Cardiac fibroblast (primary cell): ENCODE measurements at regions not wholly inside any gene's neighbourhood (a gene's known extent, or its start where the extent isn't known, plus 50 kb on each side); places are given as distances from the start of the nearest gene placed in this dataset.

ENCODE experiments used
- DNase-seq, 2 donors: peaks; one replicate each; pipeline versions ENCODE4 v3.0.0 to v3.0.0-alpha.2; 2010; ENCODE audit warnings: low read depth in 2 of 2
- H3K4me3 ChIP-seq, 2 donors: replicated peaks in 1 of 2; 1 replicate in 1 of 2; 2 replicates in 1 of 2; pipeline ENCODE4 v1.5.1; 2011; ENCODE audit warnings: low read depth in 2 of 2, low read length in 2 of 2, mild to moderate bottlenecking in 2 of 2, moderate library complexity in 1 of 2
- TF ChIP-seq, protein P1 (sequence below): IDR thresholded peaks from one replicate; pipeline ENCODE4 v1.5.1; 2011; ENCODE audit warnings: low read depth, mild to moderate bottlenecking, low read length, inconsistent platforms

DNA sequence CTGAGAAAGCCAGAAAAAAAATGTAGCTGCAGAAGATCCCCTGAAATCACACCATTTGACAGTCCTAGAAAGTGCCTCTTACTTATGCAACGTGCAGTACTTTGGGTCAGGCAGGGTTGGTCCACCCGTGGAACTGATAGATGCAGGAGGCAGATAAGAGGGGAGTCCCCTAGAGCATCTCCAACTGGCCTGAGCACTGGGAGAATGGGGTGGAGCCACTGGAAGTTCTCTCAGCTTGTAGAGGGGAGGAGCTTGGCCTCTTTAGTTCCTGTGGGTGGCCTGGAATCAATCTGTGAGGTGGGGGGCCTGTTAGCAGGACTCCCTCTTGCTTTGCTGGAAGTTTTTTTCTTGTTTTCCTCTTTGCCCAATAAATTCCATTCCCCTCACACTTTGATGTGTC lies 335.7 kb upstream of the NCAM2 start:
- TF ChIP-seq, protein P1, sequence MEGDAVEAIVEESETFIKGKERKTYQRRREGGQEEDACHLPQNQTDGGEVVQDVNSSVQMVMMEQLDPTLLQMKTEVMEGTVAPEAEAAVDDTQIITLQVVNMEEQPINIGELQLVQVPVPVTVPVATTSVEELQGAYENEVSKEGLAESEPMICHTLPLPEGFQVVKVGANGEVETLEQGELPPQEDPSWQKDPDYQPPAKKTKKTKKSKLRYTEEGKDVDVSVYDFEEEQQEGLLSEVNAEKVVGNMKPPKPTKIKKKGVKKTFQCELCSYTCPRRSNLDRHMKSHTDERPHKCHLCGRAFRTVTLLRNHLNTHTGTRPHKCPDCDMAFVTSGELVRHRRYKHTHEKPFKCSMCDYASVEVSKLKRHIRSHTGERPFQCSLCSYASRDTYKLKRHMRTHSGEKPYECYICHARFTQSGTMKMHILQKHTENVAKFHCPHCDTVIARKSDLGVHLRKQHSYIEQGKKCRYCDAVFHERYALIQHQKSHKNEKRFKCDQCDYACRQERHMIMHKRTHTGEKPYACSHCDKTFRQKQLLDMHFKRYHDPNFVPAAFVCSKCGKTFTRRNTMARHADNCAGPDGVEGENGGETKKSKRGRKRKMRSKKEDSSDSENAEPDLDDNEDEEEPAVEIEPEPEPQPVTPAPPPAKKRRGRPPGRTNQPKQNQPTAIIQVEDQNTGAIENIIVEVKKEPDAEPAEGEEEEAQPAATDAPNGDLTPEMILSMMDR: no peak
- DNase-seq: no peak
- no peak overlapping the region for H3K4me3 ChIP-seq

DNA sequence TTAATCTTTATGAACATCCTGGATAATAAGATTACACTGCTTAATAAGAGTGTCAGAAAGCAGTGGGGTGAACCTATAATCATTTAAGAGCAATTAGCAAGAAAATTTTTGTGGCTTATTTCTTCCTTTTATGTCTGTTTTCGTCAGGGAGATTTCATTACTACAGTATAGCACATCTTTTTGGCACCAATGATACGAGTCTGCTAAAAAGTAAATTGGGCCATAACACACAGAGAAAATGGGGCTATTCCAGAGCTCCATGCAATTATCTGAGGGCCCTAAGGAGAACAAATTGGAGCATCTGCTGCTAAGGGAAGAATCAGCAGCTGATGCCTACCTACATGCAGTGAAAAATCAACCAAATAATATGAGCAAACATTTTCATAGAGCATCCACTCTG lies 330.3 kb upstream of the NCAM2 start:
- TF ChIP-seq, protein P1: no peak
- H3K4me3 ChIP-seq: no peak overlapping the region
- DNase-seq: no peak

DNA sequence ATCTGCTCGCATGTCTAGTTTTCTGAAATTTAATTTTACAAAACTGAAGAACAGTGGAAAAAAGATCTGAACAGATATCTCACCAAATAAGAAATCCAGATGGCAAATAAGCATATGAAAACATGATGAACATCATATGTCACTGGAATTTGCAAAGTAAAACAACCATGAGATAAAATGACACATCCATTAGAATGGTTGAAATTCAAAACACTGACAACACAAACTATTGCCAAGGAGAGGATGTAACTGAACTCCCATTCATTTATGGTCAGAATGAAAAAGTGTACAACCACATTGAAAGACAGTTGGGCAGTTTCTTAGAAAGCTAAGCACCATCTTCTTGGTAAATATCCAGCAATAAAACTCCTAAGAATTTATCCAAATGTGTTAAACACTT lies 312.7 kb upstream of the NCAM2 start:
- TF ChIP-seq, protein P1: no peak
- no peak overlapping the region for H3K4me3 ChIP-seq
- no peak for DNase-seq

- no peak for DNase-seq
- H3K4me3 ChIP-seq: no peak overlapping the region
- TF ChIP-seq, protein P1: no peak
Observed at GRCh38 chr21:20698585-20698984, 299.6 kb upstream of the NCAM2 start.

DNA sequence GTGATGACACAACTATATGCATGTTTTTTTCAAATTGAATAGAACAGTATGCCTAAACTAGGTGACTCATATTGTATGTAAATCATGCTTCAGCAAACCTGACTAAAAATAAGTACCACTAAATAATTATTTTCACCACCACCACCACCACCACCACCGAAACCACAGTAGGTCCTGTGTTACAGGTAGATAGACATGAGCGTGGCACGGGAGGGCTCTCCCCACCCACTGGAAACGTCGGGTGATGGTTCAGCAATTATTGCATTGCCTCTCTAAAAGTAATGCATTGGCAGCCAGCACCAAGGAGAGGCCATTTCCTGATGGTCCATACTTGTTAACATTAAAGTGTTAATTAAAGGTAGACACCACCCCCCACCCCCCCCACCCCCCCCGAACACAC lies 297.0 kb upstream of the NCAM2 start:
- no peak for DNase-seq
- no peak overlapping the region for H3K4me3 ChIP-seq
- TF ChIP-seq, protein P1: no peak

DNA sequence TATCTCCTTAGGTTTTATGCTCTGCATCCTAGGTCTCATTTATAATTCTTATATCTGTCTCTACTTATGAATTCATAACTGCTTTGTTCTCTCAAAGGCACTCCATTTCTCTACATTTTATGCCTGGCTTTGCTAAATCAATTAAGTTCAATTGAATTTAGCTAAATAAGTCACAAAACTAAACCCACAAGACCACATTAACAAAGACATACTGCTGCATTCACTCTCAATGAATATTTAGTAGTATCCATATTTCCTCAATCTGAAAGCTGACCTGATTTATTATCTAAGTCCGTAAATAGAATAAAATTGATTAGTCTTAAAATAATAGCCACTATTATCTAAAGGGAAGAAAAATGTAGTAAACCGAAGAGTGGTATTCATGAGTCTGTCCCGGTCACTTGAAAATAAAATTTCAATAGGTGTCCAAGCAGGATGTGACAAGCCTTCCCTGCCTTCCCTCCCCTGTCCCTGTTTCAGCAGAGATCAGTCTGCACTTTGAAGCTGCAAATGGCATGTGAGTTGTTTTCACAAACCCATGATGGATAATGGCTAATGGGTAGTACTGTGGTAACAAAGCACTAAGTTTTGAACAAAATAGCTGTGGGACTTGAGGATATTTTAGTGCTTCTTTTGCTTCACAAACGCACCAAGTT lies 295.0 kb upstream of the NCAM2 start:
- H3K4me3 ChIP-seq: no peak overlapping the region
- DNase-seq: no peak
- TF ChIP-seq, protein P1: no peak

DNA sequence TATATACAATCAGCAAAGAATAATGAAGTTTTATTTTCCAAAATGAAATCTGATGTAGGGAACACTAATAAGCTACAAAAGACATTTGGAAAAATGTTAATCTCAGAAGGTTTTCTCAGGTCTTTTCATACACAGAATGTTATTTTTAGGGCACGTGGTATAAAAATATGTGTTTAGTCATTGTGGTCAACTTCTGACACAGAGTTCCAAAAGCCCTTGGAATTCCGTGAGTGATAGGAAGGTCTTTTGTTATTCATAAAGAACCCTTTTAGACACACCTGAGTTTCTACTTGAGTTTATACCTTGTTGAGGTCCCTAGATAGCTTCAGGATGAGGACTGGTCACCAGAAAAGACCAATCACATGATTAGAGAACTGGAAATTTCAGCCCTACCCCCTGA lies 277.6 kb upstream of the NCAM2 start:
- peak; percentile 1 to 39 for DNase-seq
- TF ChIP-seq, protein P1: no peak
- H3K4me3 ChIP-seq: no peak overlapping the region
